SU-DHL-6 (cell line): ENCODE measurements at regions not wholly inside any gene's neighbourhood (a gene's known extent, or its start where the extent isn't known, plus 50 kb on each side); places are given as distances from the start of the nearest gene placed in this dataset.

Experiments
- EZH2phosphoT487 ChIP-seq: fragments of 200-600 bp; sonication (generic), shearing (Covaris generic); conservative IDR thresholded peaks from 2 replicates; pipeline ENCODE4 v1.6.1; 2018; ENCODE audit warnings: mild to moderate bottlenecking, antibody characterized with exemption, low read length, moderate library complexity, mixed read lengths
- TF ChIP-seq, protein P1 (sequence below): fragments of 200-600 bp; sonication (generic); IDR thresholded peaks from one replicate; pipeline ENCODE4 v1.5.1; 2017; ENCODE audit warnings: antibody characterized with exemption, mild to moderate bottlenecking, low read length, moderate library complexity; ENCODE audit not compliant: insufficient read depth, poor library complexity, severe bottlenecking

DNA sequence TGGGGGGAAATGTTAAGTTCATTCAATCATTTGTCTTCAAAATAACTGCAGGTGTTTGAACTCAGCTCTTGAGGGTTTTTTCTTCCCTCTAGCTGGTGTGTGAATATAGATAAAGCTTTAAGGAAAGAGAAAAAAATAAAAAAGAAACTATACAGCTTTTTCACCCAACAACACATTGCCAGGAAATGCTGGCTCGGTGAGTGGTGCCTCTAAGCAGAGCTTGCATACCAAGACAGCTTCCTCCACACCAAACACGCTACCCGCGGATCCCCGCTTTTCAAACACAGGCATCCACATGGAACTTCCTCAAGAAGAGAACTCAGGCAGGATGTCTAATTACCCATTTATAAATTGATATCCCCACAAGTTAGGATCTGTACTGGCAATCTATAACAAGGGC lies 69.8 kb upstream of the TANK start:
- TF ChIP-seq, protein P1, sequence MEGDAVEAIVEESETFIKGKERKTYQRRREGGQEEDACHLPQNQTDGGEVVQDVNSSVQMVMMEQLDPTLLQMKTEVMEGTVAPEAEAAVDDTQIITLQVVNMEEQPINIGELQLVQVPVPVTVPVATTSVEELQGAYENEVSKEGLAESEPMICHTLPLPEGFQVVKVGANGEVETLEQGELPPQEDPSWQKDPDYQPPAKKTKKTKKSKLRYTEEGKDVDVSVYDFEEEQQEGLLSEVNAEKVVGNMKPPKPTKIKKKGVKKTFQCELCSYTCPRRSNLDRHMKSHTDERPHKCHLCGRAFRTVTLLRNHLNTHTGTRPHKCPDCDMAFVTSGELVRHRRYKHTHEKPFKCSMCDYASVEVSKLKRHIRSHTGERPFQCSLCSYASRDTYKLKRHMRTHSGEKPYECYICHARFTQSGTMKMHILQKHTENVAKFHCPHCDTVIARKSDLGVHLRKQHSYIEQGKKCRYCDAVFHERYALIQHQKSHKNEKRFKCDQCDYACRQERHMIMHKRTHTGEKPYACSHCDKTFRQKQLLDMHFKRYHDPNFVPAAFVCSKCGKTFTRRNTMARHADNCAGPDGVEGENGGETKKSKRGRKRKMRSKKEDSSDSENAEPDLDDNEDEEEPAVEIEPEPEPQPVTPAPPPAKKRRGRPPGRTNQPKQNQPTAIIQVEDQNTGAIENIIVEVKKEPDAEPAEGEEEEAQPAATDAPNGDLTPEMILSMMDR: no peak
- TF ChIP-seq EZH2phosphoT487: no peak
